ENCODE measurements at regions not wholly inside any gene's neighbourhood (a gene's known extent, or its start where the extent isn't known, plus 50 kb on each side); places are given as distances from the start of the nearest gene placed in this dataset.

GRCh38 chr2:8251291-8251690 lies 430.6 kb upstream of the ID2 start:
- TF ChIP-seq, protein P1, sequence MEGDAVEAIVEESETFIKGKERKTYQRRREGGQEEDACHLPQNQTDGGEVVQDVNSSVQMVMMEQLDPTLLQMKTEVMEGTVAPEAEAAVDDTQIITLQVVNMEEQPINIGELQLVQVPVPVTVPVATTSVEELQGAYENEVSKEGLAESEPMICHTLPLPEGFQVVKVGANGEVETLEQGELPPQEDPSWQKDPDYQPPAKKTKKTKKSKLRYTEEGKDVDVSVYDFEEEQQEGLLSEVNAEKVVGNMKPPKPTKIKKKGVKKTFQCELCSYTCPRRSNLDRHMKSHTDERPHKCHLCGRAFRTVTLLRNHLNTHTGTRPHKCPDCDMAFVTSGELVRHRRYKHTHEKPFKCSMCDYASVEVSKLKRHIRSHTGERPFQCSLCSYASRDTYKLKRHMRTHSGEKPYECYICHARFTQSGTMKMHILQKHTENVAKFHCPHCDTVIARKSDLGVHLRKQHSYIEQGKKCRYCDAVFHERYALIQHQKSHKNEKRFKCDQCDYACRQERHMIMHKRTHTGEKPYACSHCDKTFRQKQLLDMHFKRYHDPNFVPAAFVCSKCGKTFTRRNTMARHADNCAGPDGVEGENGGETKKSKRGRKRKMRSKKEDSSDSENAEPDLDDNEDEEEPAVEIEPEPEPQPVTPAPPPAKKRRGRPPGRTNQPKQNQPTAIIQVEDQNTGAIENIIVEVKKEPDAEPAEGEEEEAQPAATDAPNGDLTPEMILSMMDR (conservative IDR thresholded peaks at IDR 0.05; ENCODE audit: low read depth, low read length): no peak
- TF ChIP-seq EZH2 (IDR thresholded peaks at IDR 0.05; ENCODE audit: borderline replicate concordance, low read depth, low read length, poor library complexity, severe bottlenecking): no peak
